ENCODE measurements at regions not wholly inside any gene's neighbourhood (a gene's known extent, or its start where the extent isn't known, plus 50 kb on each side); places are given as distances from the start of the nearest gene placed in this dataset.

DNA sequence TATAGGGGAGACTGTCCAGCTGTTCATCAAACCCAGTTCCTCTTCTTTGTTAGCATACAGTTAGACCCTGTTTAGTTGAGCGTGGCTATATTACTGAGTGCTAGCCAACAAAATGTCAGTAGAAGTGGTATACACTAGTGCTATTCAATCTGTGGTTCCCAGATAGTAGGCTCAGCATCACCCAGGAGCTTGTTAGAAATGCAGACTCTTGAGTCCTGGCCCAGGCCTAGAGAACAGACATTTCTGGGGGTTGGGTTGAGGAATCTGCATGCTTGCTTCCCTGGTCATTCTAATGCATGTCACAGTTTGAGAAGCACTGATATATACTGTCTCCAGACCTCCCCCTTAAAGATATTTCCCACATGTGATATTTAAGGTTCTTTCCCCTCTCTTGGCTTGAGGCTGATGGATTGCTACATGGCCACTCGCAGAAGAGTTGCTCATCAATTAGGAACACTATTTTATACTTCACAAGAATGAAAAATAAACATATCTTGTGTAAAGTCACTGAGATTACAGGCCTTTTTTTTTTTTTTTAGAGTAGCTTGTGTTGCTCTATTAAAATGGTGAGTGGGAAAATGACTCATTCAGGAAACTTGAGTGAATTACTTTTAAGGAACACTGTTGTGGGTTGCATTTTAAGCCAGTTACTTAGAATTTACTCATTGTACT, 289.0 kb downstream of the STIM2 start:
- Histone ChIP-seq H3K4me3 (ENCODE audit: low read depth in 1 of 2, low read length in 2 of 2) (no peak overlapping the region), H3K27me3 (ENCODE audit: low read depth, low read length) (no peaks in the 10 kb centered on the region), H3K9me3 (ENCODE audit: control insufficient read depth in 1 of 2, low read length in 2 of 2) (no peaks in the 10 kb centered on the region), H3K4me1 (ENCODE audit: control insufficient read depth in 1 of 2, insufficient read depth in 2 of 2, low read length in 2 of 2) (no peaks in the 10 kb centered on the region), H3K36me3 (ENCODE audit: control insufficient read depth in 1 of 2, insufficient read depth in 2 of 2, low read length in 2 of 2) (no peaks in the 10 kb centered on the region), H3K27ac (ENCODE audit: low read length) (no peak overlapping the region)

DNA sequence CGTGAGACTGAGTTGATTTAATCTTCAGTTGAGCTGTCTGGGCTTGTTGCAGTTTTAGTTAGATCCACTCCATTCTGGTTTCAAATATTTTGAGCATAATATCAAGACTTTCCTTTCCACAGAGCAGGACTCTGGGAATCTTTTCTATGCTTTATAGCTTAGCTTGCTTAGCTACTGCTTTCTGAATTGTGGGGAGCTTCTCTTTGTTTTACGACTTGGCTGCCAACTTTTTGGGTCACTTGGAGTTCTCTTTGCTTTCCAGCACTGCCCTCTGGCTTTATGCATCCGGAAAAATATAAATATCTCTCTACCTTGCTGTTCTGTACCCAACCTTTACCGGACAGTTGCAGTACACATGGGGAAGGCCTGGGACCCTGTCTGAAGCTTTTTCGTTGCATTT, 292.1 kb downstream of the STIM2 start:
- H3K36me3 ChIP-seq (ENCODE audit: control insufficient read depth in 1 of 2, insufficient read depth in 2 of 2, low read length in 2 of 2) = no peaks in the 10 kb centered on the region
- no peaks in the 10 kb centered on the region for H3K9me3 ChIP-seq (ENCODE audit: control insufficient read depth in 1 of 2, low read length in 2 of 2)
- H3K4me3 ChIP-seq (ENCODE audit: low read depth in 1 of 2, low read length in 2 of 2) = no peak overlapping the region
- H3K4me1 ChIP-seq (ENCODE audit: control insufficient read depth in 1 of 2, insufficient read depth in 2 of 2, low read length in 2 of 2) = peaks cover 0 to 4% of the 10 kb centered on the region in 2 donors
- H3K27me3 ChIP-seq (ENCODE audit: low read depth, low read length) = no peaks in the 10 kb centered on the region
- H3K27ac ChIP-seq (ENCODE audit: low read length) = no peak overlapping the region

DNA sequence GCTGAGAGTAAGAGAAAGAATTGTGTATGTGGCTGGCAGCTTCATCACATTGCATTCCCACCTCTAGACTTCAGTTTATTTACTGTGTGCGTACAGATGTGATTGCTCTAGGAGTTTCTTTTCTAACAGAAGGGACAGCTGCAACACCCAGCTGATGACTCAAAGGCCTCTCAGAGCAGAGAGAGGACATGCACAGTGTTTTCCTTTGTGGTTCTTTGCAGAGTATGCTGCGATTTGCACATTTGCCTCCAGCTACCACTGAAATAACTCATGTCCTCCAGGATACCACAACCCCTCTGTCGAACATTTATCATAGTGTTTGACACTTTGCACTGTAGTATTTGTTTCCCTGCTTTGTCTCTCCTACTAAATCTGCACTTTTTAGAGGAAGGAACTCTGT, 294.1 kb downstream of the STIM2 start:
- Histone ChIP-seq H3K4me3 (ENCODE audit: low read depth in 1 of 2, low read length in 2 of 2) (no peak overlapping the region), H3K27me3 (ENCODE audit: low read depth, low read length) (no peaks in the 10 kb centered on the region), H3K9me3 (ENCODE audit: control insufficient read depth in 1 of 2, low read length in 2 of 2) (no peaks in the 10 kb centered on the region), H3K27ac (ENCODE audit: low read length) (no peak overlapping the region), H3K36me3 (ENCODE audit: control insufficient read depth in 1 of 2, insufficient read depth in 2 of 2, low read length in 2 of 2) (no peaks in the 10 kb centered on the region), H3K4me1 (ENCODE audit: control insufficient read depth in 1 of 2, insufficient read depth in 2 of 2, low read length in 2 of 2) (peaks cover 0 to 4% of the 10 kb centered on the region in 2 donors)

GRCh38 chr4:27161191-27161590, 300.6 kb downstream of the STIM2 start:
- no peaks in the 10 kb centered on the region for H3K27me3 ChIP-seq (ENCODE audit: low read depth, low read length)
- no peaks in the 10 kb centered on the region for H3K36me3 ChIP-seq (ENCODE audit: control insufficient read depth in 1 of 2, insufficient read depth in 2 of 2, low read length in 2 of 2)
- no peaks in the 10 kb centered on the region for H3K4me1 ChIP-seq (ENCODE audit: control insufficient read depth in 1 of 2, insufficient read depth in 2 of 2, low read length in 2 of 2)
- H3K27ac ChIP-seq (ENCODE audit: low read length) = no peak overlapping the region
- no peak overlapping the region for H3K4me3 ChIP-seq (ENCODE audit: low read depth in 1 of 2, low read length in 2 of 2)
- no peaks in the 10 kb centered on the region for H3K9me3 ChIP-seq (ENCODE audit: control insufficient read depth in 1 of 2, low read length in 2 of 2)

- no peak overlapping the region for H3K27ac ChIP-seq (ENCODE audit: low read length)
- no peaks in the 10 kb centered on the region for H3K27me3 ChIP-seq (ENCODE audit: low read depth, low read length)
- peaks cover 0 to 4% of the 10 kb centered on the region in 2 donors for H3K9me3 ChIP-seq (ENCODE audit: control insufficient read depth in 1 of 2, low read length in 2 of 2)
- H3K4me1 ChIP-seq (ENCODE audit: control insufficient read depth in 1 of 2, insufficient read depth in 2 of 2, low read length in 2 of 2) = no peaks in the 10 kb centered on the region
- H3K36me3 ChIP-seq (ENCODE audit: control insufficient read depth in 1 of 2, insufficient read depth in 2 of 2, low read length in 2 of 2) = no peaks in the 10 kb centered on the region
- H3K4me3 ChIP-seq (ENCODE audit: low read depth in 1 of 2, low read length in 2 of 2) = no peak overlapping the region
Observed at GRCh38 chr4:27168783-27169182, 308.1 kb downstream of the STIM2 start.

- no peaks in the 10 kb centered on the region for H3K36me3 ChIP-seq (ENCODE audit: control insufficient read depth in 1 of 2, insufficient read depth in 2 of 2, low read length in 2 of 2)
- no peaks in the 10 kb centered on the region for H3K4me1 ChIP-seq (ENCODE audit: control insufficient read depth in 1 of 2, insufficient read depth in 2 of 2, low read length in 2 of 2)
- no peaks in the 10 kb centered on the region for H3K27me3 ChIP-seq (ENCODE audit: low read depth, low read length)
- no peak overlapping the region for H3K27ac ChIP-seq (ENCODE audit: low read length)
- H3K4me3 ChIP-seq (ENCODE audit: low read depth in 1 of 2, low read length in 2 of 2) = no peak overlapping the region
- H3K9me3 ChIP-seq (ENCODE audit: control insufficient read depth in 1 of 2, low read length in 2 of 2) = no peaks in the 10 kb centered on the region
Observed at GRCh38 chr4:27173280-27173679, 312.6 kb downstream of the STIM2 start.

DNA sequence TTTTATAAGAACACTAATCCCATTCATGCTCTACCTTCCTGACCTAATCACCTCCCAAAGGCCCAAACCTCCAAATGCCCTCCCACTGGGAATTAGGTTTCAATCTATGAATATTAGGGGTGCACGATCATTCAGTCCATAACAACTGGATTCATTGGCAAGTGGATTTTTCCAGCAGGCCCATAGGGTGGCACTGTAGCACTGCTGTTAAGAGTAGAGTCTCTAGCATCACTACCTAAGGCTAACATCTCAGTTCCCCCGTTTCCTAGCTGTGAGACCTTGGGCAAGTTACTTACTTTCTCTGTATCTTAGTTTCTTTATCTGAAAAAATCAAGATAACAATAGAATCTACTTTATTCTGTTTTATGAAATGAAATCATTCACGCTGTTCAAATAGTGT, 315.8 kb downstream of the STIM2 start:
- no peaks in the 10 kb centered on the region for H3K27me3 ChIP-seq (ENCODE audit: low read depth, low read length)
- H3K4me1 ChIP-seq (ENCODE audit: control insufficient read depth in 1 of 2, insufficient read depth in 2 of 2, low read length in 2 of 2) = no peaks in the 10 kb centered on the region
- no peak overlapping the region for H3K27ac ChIP-seq (ENCODE audit: low read length)
- H3K4me3 ChIP-seq (ENCODE audit: low read depth in 1 of 2, low read length in 2 of 2) = no peak overlapping the region
- H3K36me3 ChIP-seq (ENCODE audit: control insufficient read depth in 1 of 2, insufficient read depth in 2 of 2, low read length in 2 of 2) = no peaks in the 10 kb centered on the region
- no peaks in the 10 kb centered on the region for H3K9me3 ChIP-seq (ENCODE audit: control insufficient read depth in 1 of 2, low read length in 2 of 2)

- no peaks in the 10 kb centered on the region for H3K9me3 ChIP-seq (ENCODE audit: control insufficient read depth in 1 of 2, low read length in 2 of 2)
- no peaks in the 10 kb centered on the region for H3K36me3 ChIP-seq (ENCODE audit: control insufficient read depth in 1 of 2, insufficient read depth in 2 of 2, low read length in 2 of 2)
- H3K4me1 ChIP-seq (ENCODE audit: control insufficient read depth in 1 of 2, insufficient read depth in 2 of 2, low read length in 2 of 2) = no peaks in the 10 kb centered on the region
- H3K27me3 ChIP-seq (ENCODE audit: low read depth, low read length) = no peaks in the 10 kb centered on the region
- no peak overlapping the region for H3K27ac ChIP-seq (ENCODE audit: low read length)
- no peak overlapping the region for H3K4me3 ChIP-seq (ENCODE audit: low read depth in 1 of 2, low read length in 2 of 2)
Observed at GRCh38 chr4:27176881-27177280, 316.2 kb downstream of the STIM2 start.

- Histone ChIP-seq H3K27me3 (ENCODE audit: low read depth, low read length) (no peaks in the 10 kb centered on the region), H3K4me1 (ENCODE audit: control insufficient read depth in 1 of 2, insufficient read depth in 2 of 2, low read length in 2 of 2) (no peaks in the 10 kb centered on the region), H3K4me3 (ENCODE audit: low read depth in 1 of 2, low read length in 2 of 2) (no peak overlapping the region), H3K9me3 (ENCODE audit: control insufficient read depth in 1 of 2, low read length in 2 of 2) (no peaks in the 10 kb centered on the region), H3K27ac (ENCODE audit: low read length) (no peak overlapping the region), H3K36me3 (ENCODE audit: control insufficient read depth in 1 of 2, insufficient read depth in 2 of 2, low read length in 2 of 2) (no peaks in the 10 kb centered on the region)
Observed at GRCh38 chr4:27178061-27178460, 317.4 kb downstream of the STIM2 start.

- Histone ChIP-seq H3K9me3 (ENCODE audit: control insufficient read depth in 1 of 2, low read length in 2 of 2) (no peaks in the 10 kb centered on the region), H3K4me3 (ENCODE audit: low read depth in 1 of 2, low read length in 2 of 2) (no peak overlapping the region), H3K27ac (ENCODE audit: low read length) (no peak overlapping the region), H3K36me3 (ENCODE audit: control insufficient read depth in 1 of 2, insufficient read depth in 2 of 2, low read length in 2 of 2) (no peaks in the 10 kb centered on the region), H3K27me3 (ENCODE audit: low read depth, low read length) (no peaks in the 10 kb centered on the region), H3K4me1 (ENCODE audit: control insufficient read depth in 1 of 2, insufficient read depth in 2 of 2, low read length in 2 of 2) (no peaks in the 10 kb centered on the region)
Observed at GRCh38 chr4:27181693-27182092, 321.1 kb downstream of the STIM2 start.

DNA sequence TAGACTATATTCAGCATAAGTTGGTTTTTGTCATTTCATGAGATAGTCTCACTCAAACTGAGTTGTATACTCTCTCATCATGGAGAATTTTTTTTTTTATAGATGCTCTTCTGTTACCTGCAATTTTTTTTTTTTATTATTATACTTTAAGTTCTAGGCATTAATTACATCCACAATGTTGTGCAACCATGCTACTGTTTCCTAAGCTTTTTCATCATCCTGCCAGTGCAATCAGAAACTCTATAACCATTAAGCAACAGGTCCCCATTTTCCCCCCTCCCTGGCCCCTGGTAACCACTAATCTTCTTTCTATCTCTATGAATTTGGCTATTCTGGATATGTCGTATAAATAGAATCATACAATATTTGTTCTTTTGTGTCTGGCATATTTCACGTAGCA, 321.6 kb downstream of the STIM2 start:
- H3K4me1 ChIP-seq (ENCODE audit: control insufficient read depth in 1 of 2, insufficient read depth in 2 of 2, low read length in 2 of 2) = no peaks in the 10 kb centered on the region
- no peaks in the 10 kb centered on the region for H3K36me3 ChIP-seq (ENCODE audit: control insufficient read depth in 1 of 2, insufficient read depth in 2 of 2, low read length in 2 of 2)
- no peak overlapping the region for H3K4me3 ChIP-seq (ENCODE audit: low read depth in 1 of 2, low read length in 2 of 2)
- H3K27me3 ChIP-seq (ENCODE audit: low read depth, low read length) = no peaks in the 10 kb centered on the region
- no peaks in the 10 kb centered on the region for H3K9me3 ChIP-seq (ENCODE audit: control insufficient read depth in 1 of 2, low read length in 2 of 2)
- H3K27ac ChIP-seq (ENCODE audit: low read length) = no peak overlapping the region

DNA sequence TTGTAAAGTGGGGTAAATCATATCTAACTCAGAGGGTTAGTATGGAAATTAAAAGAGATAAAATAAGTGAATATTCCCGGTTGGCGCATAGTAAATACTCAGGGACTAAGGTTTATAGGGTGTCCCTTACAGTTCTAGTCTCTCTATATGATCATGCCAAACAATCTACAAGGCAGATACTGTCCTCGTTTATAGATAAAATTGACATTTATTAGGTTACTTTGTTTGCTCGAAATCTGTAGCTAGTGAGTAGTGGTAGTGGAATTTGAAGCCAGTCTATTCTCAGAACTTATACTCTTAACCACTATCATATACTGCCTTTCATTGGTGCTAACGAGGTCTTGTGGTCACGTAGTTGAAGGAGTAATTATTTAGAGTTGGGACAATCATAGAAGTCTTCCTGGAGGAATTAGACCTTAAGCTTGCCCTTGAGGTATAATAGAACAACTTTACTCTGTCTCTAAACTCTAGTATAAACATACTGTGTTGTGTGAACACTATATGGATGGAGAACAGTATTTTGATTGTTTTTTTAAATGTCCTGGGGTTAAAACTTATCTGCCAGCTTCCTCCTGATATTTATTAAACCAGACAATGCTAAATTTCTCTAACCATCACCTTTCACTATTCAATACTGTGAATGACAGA, 324.0 kb downstream of the STIM2 start:
- Histone ChIP-seq H3K27ac (ENCODE audit: low read length) (no peak overlapping the region), H3K36me3 (ENCODE audit: control insufficient read depth in 1 of 2, insufficient read depth in 2 of 2, low read length in 2 of 2) (no peaks in the 10 kb centered on the region), H3K4me1 (ENCODE audit: control insufficient read depth in 1 of 2, insufficient read depth in 2 of 2, low read length in 2 of 2) (no peaks in the 10 kb centered on the region), H3K27me3 (ENCODE audit: low read depth, low read length) (no peaks in the 10 kb centered on the region), H3K4me3 (ENCODE audit: low read depth in 1 of 2, low read length in 2 of 2) (no peak overlapping the region), H3K9me3 (ENCODE audit: control insufficient read depth in 1 of 2, low read length in 2 of 2) (no peaks in the 10 kb centered on the region)
